Peyer's patch (tissue), 4 donors: ENCODE measurements at regions not wholly inside any gene's neighbourhood (a gene's known extent, or its start where the extent isn't known, plus 50 kb on each side); places are given as distances from the start of the nearest gene placed in this dataset.

Experiments
- POLR2A ChIP-seq, 2 donors: fragments of 450-650 bp; IDR thresholded peaks; one replicate each; pipeline ENCODE4 v1.5.1; 2017; ENCODE audit warnings: antibody characterized with exemption in 2 of 2, mild to moderate bottlenecking in 2 of 2, moderate library complexity in 2 of 2
- TF ChIP-seq, protein P1 (sequence below), 6 experiments: fragments of 450-650 bp in 4 of 6; fragments of 200-600 bp in 2 of 6; sonication (generic) in 1 of 6; IDR thresholded peaks; one replicate each; pipeline ENCODE4 v1.5.1; 2017 to 2019; ENCODE audit warnings: antibody characterized with exemption in 6 of 6, mild to moderate bottlenecking in 3 of 6, moderate library complexity in 1 of 6

DNA sequence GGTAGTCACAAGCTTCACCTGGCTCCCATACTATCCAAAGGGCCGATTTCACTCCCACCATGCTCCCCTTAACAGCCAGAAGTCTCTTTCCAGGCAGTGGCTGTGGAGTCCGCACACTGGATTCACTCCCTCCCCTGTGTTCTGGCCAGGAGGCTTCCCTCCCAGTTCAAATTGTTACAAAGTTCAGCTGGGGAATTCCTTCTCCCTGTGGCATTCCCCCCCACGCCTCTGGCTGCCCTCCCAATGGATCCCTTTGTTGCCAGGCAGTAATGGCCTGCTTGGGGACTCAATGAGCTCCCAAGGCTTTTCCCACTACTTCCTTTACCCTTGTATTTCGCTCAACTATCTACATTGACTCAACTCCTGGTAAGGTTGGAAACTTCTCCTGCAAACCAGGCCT lies 1921.4 kb upstream of the PCDH20 start:
- TF ChIP-seq, protein P1, sequence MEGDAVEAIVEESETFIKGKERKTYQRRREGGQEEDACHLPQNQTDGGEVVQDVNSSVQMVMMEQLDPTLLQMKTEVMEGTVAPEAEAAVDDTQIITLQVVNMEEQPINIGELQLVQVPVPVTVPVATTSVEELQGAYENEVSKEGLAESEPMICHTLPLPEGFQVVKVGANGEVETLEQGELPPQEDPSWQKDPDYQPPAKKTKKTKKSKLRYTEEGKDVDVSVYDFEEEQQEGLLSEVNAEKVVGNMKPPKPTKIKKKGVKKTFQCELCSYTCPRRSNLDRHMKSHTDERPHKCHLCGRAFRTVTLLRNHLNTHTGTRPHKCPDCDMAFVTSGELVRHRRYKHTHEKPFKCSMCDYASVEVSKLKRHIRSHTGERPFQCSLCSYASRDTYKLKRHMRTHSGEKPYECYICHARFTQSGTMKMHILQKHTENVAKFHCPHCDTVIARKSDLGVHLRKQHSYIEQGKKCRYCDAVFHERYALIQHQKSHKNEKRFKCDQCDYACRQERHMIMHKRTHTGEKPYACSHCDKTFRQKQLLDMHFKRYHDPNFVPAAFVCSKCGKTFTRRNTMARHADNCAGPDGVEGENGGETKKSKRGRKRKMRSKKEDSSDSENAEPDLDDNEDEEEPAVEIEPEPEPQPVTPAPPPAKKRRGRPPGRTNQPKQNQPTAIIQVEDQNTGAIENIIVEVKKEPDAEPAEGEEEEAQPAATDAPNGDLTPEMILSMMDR (IDR thresholded peaks at IDR 0.05), result no peak
- no peak for TF ChIP-seq POLR2A (IDR thresholded peaks at IDR 0.05)
